ENCODE measurements at regions not wholly inside any gene's neighbourhood (a gene's known extent, or its start where the extent isn't known, plus 50 kb on each side); places are given as distances from the start of the nearest gene placed in this dataset.

DNA sequence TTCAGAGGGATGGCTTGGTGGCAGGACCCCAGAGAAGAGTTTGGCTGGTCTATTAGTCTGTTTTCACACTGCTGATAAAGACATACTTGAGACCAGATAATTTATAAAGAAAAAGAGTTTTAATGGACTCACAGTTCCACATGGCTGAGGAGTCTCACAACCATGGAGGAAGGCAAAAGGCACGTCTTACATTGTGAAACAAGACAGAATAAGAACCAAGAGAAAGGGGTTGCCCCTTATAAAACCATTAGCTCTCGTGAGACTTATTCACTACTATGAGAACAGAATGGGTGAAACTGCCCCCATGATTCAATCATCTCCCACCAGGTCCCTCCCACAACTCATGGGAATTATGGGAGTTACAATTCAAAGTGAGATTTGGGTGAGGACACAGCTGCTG lies 78.5 kb upstream of the SSTR1 start:
- BruUV-seq (replicated peaks) = no TSS peak

More for the DNA sequence above, 78.5 kb upstream of the SSTR1 start:
- Histone ChIP-seq H3K36me3 (ENCODE audit: control insufficient read depth in 2 of 2, extremely low read depth in 1 of 2, insufficient read depth in 2 of 2, low read length in 2 of 2) (no peaks in the 10 kb centered on the region), H3K4me1 (ENCODE audit: control insufficient read depth, extremely low read depth, insufficient read depth, low read length) (no peaks in the 10 kb centered on the region), H3K9ac (replicated peaks; ENCODE audit: extremely low read depth, insufficient read depth, low read length) (no peak overlapping the region), H3K4me3 (replicated peaks in 1 of 3; ENCODE audit: insufficient read depth in 1 of 3, low read depth in 1 of 3, low read length in 3 of 3) (no peak overlapping the region), H3K79me2 (ENCODE audit: control insufficient read depth, insufficient read depth, low read length) (no peaks in the 10 kb centered on the region), H3K9me3 (replicated peaks; ENCODE audit: control insufficient read depth, insufficient read depth, low read length) (no peaks in the 10 kb centered on the region), H3K9me1 (replicated peaks; ENCODE audit: control insufficient read depth, extremely low read depth, insufficient read depth, low read length) (no peaks in the 10 kb centered on the region), H3K4me2 (ENCODE audit: insufficient read depth, low read length) (no peak overlapping the region), H4K20me1 (replicated peaks; ENCODE audit: control insufficient read depth, extremely low read depth, insufficient read depth, low read length) (no peaks in the 10 kb centered on the region), H3K27ac (ENCODE audit: insufficient read depth, low read depth, low read length) (no peak overlapping the region), H3K27me3 (ENCODE audit: control insufficient read depth in 2 of 2, insufficient read depth in 2 of 2, low read length in 2 of 2) (no peaks in the 10 kb centered on the region), H2AFZ (ENCODE audit: low read depth, low read length) (no peak overlapping the region)
- dilution Hi-C loops (cut with MboI; ENCODE audit: extremely low pct_ligation_motif_present, low sequenced_read_pairs) = no loop called here
- no peak for FAIRE-seq
- intact Hi-C loops (cut with micrococcal nuclease) = no loop called here
- TF ChIP-seq, protein P1, sequence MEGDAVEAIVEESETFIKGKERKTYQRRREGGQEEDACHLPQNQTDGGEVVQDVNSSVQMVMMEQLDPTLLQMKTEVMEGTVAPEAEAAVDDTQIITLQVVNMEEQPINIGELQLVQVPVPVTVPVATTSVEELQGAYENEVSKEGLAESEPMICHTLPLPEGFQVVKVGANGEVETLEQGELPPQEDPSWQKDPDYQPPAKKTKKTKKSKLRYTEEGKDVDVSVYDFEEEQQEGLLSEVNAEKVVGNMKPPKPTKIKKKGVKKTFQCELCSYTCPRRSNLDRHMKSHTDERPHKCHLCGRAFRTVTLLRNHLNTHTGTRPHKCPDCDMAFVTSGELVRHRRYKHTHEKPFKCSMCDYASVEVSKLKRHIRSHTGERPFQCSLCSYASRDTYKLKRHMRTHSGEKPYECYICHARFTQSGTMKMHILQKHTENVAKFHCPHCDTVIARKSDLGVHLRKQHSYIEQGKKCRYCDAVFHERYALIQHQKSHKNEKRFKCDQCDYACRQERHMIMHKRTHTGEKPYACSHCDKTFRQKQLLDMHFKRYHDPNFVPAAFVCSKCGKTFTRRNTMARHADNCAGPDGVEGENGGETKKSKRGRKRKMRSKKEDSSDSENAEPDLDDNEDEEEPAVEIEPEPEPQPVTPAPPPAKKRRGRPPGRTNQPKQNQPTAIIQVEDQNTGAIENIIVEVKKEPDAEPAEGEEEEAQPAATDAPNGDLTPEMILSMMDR (IDR thresholded peaks at IDR 0.05; ENCODE audit: extremely low read depth in 1 of 2, insufficient read depth in 1 of 2, low read depth in 1 of 2, low read length in 2 of 2) = no peak
- TF ChIP-seq JUN (IDR thresholded peaks at IDR 0.05; ENCODE audit: borderline replicate concordance, insufficient read depth, insufficient read length, low read depth) = no peak
- TF ChIP-seq EZH2 (IDR thresholded peaks at IDR 0.05; ENCODE audit: borderline replicate concordance, low read depth, low read length, severe bottlenecking) = no peak
- TF ChIP-seq MYC (IDR thresholded peaks at IDR 0.05; ENCODE audit: low read depth, low read length) = no peak
- TF ChIP-seq, protein P2, sequence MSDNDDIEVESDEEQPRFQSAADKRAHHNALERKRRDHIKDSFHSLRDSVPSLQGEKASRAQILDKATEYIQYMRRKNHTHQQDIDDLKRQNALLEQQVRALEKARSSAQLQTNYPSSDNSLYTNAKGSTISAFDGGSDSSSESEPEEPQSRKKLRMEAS (IDR thresholded peaks at IDR 0.05; ENCODE audit: insufficient read depth, insufficient read length) = no peak
- no peak for TF ChIP-seq POLR2A (IDR thresholded peaks at IDR 0.05; ENCODE audit: low read depth, low read length)
- no peak for TF ChIP-seq FOS (IDR thresholded peaks at IDR 0.05; ENCODE audit: borderline replicate concordance, insufficient read depth, low read length)
- TF ChIP-seq GATA2 (IDR thresholded peaks at IDR 0.05; ENCODE audit: insufficient read depth, insufficient read length, low read depth, low read length) = no peak
- no peak for TF ChIP-seq POLR2AphosphoS5 (IDR thresholded peaks at IDR 0.05; ENCODE audit: insufficient read depth, low read depth, low read length)
- ChIA-PET POLR2A (no interaction called here), CTCF (no interaction called here)
- no peak for DNase-seq (ENCODE audit: low read depth, low spot score)
